ENCODE measurements at regions not wholly inside any gene's neighbourhood (a gene's known extent, or its start where the extent isn't known, plus 50 kb on each side); places are given as distances from the start of the nearest gene placed in this dataset.
"Not testable (repeated sequence)": the region's sequence is repeated elsewhere in the genome, so short reads cannot be mapped to it uniquely, and the experiment has no call there.

GRCh38 chr12:115365765-115366164 is 681.8 kb upstream of the TBX3 start:
- DNase-seq (ENCODE audit: low read depth, low spot score): not testable (repeated sequence)

- DNase-seq (ENCODE audit: low read depth, low spot score): no peak
Measured at GRCh38 chr12:115364921-115365320, 680.9 kb upstream of the TBX3 start.

- no peak for DNase-seq (ENCODE audit: low read depth, low spot score)
Measured at GRCh38 chr12:115362339-115362976, 678.5 kb upstream of the TBX3 start.

- DNase-seq (ENCODE audit: low read depth, low spot score): no peak
Measured at GRCh38 chr12:115357681-115358080, 673.7 kb upstream of the TBX3 start.

GRCh38 chr12:115355301-115355700 is 671.3 kb upstream of the TBX3 start:
- no peak for DNase-seq (ENCODE audit: low read depth, low spot score)

- peak; percentile 73 for DNase-seq (ENCODE audit: low read depth, low spot score)
Measured at GRCh38 chr12:115354007-115354890, 670.3 kb upstream of the TBX3 start.

GRCh38 chr12:115353467-115353866 is 669.5 kb upstream of the TBX3 start:
- no peak for DNase-seq (ENCODE audit: low read depth, low spot score)

GRCh38 chr12:115351514-115352077 is 667.6 kb upstream of the TBX3 start:
- DNase-seq (ENCODE audit: low read depth, low spot score): no peak

- no peak for DNase-seq (ENCODE audit: low read depth, low spot score)
Measured at GRCh38 chr12:115349711-115350110, 665.7 kb upstream of the TBX3 start.

GRCh38 chr12:115348301-115348700 is 664.3 kb upstream of the TBX3 start:
- DNase-seq (ENCODE audit: low read depth, low spot score): no peak

- DNase-seq (ENCODE audit: low read depth, low spot score): no peak
Measured at GRCh38 chr12:115343601-115344000, 659.6 kb upstream of the TBX3 start.

GRCh38 chr12:115343008-115343407 is 659.0 kb upstream of the TBX3 start:
- no peak for DNase-seq (ENCODE audit: low read depth, low spot score)

GRCh38 chr12:115341442-115341841 is 657.5 kb upstream of the TBX3 start:
- peak; percentile 90 for DNase-seq (ENCODE audit: low read depth, low spot score)

GRCh38 chr12:115338566-115339294 is 654.8 kb upstream of the TBX3 start:
- DNase-seq (ENCODE audit: low read depth, low spot score): no peak

- peak; percentile 71 for DNase-seq (ENCODE audit: low read depth, low spot score)
Measured at GRCh38 chr12:115337693-115338543, 653.9 kb upstream of the TBX3 start.

- DNase-seq (ENCODE audit: low read depth, low spot score): no peak
Measured at GRCh38 chr12:115336506-115336905, 652.5 kb upstream of the TBX3 start.

- DNase-seq (ENCODE audit: low read depth, low spot score): no peak
Measured at GRCh38 chr12:115335594-115335993, 651.6 kb upstream of the TBX3 start.

GRCh38 chr12:115335048-115335447 is 651.1 kb upstream of the TBX3 start:
- DNase-seq (ENCODE audit: low read depth, low spot score): no peak

GRCh38 chr12:115332945-115333344 is 649.0 kb upstream of the TBX3 start:
- DNase-seq (ENCODE audit: low read depth, low spot score): no peak

- no peak for DNase-seq (ENCODE audit: low read depth, low spot score)
Measured at GRCh38 chr12:115325858-115326257, 641.9 kb upstream of the TBX3 start.

GRCh38 chr12:115324949-115325593 is 641.1 kb upstream of the TBX3 start:
- no peak for DNase-seq (ENCODE audit: low read depth, low spot score)

Data from smooth muscle cell of the brain vasculature (primary cell).